GM19452 (cell line): ENCODE measurements at regions not wholly inside any gene's neighbourhood (a gene's known extent, or its start where the extent isn't known, plus 50 kb on each side); places are given as distances from the start of the nearest gene placed in this dataset.
"Not testable (repeated sequence)": the region's sequence is repeated elsewhere in the genome, so short reads cannot be mapped to it uniquely, and the experiment has no call there.

Experiments used
- ATAC-seq: cut with Tn5 transposase; IDR thresholded peaks from one replicate; pipeline ENCODE4 v1.9.1; 2021; ENCODE audit not compliant: unreplicated experiment

- no peak for ATAC-seq
These were observed 64.2 kb upstream of the SVIL start for GRCh38 chr10:29698773-29699490.

GRCh38 chr10:29696581-29696980 lies 61.8 kb upstream of the SVIL start:
- not testable (repeated sequence) for ATAC-seq

GRCh38 chr10:29694121-29694520 lies 59.4 kb upstream of the SVIL start:
- ATAC-seq, result no peak

- ATAC-seq, result no peak
These were observed 57.4 kb upstream of the SVIL start for GRCh38 chr10:29692121-29692539.

- ATAC-seq, result no peak
These were observed 56.8 kb upstream of the SVIL start for GRCh38 chr10:29691564-29692072.

GRCh38 chr10:29689001-29689400 lies 54.2 kb upstream of the SVIL start:
- no peak for ATAC-seq

- ATAC-seq, result no peak
These were observed 53.5 kb upstream of the SVIL start for GRCh38 chr10:29688230-29688661.

- no peak for ATAC-seq
These were observed 52.8 kb upstream of the SVIL start for GRCh38 chr10:29687421-29688164.

- no peak for ATAC-seq
These were observed 50.7 kb upstream of the SVIL start for GRCh38 chr10:29685506-29685905.
